Esophagus muscularis mucosa (tissue), 4 donors: ENCODE measurements at regions not wholly inside any gene's neighbourhood (a gene's known extent, or its start where the extent isn't known, plus 50 kb on each side); places are given as distances from the start of the nearest gene placed in this dataset.

ENCODE experiments used
- DNase-seq: peaks from one replicate; pipeline ENCODE4 v3.0.0-alpha.2; 2017; ENCODE audit errors: extremely low spot score
- H3K27ac ChIP-seq, 4 donors: fragments of 200-600 bp; sonication (generic); replicated peaks in 1 of 4; 1 replicate in 3 of 4; 2 replicates in 1 of 4; pipeline ENCODE4 v1.5.1; 2016 to 2019; ENCODE audit warnings: mild to moderate bottlenecking in 1 of 4
- H3K27me3 ChIP-seq, 4 donors: fragments of 200-600 bp; sonication (generic); one replicate each; pipeline versions ENCODE4 v1.5.1 to v1.6.0; 2016 to 2019
- H3K36me3 ChIP-seq, 4 donors: fragments of 200-600 bp; sonication (generic); one replicate each; pipeline ENCODE4 v1.5.1; 2016 to 2019
- H3K4me1 ChIP-seq, 4 donors: fragments of 200-600 bp; sonication (generic); one replicate each; pipeline ENCODE4 v1.5.1; 2016 to 2019
- H3K4me3 ChIP-seq, 4 donors: fragments of 200-600 bp; sonication (generic); 1 replicate in 2 of 4; 2 replicates in 2 of 4; pipeline ENCODE4 v1.5.1; 2016 to 2019; ENCODE audit warnings: mild to moderate bottlenecking in 4 of 4, moderate library complexity in 1 of 4
- H3K9me3 ChIP-seq, 4 donors: fragments of 200-600 bp; sonication (generic); 1 replicate in 3 of 4; 2 replicates in 1 of 4; pipeline ENCODE4 v1.5.1; 2016 to 2019
- EP300 ChIP-seq: sonication (generic); formaldehyde crosslinking; IDR thresholded peaks from one replicate; pipeline ENCODE4 v1.6.1; 2017; ENCODE audit warnings: antibody characterized with exemption
- POLR2A ChIP-seq: fragments of 450-650 bp; IDR thresholded peaks from one replicate; pipeline ENCODE4 v1.6.1; 2017; ENCODE audit warnings: antibody characterized with exemption, moderate library complexity, mild to moderate bottlenecking, low read depth
- POLR2AphosphoS5 ChIP-seq, 2 donors: sonication (generic); formaldehyde crosslinking; IDR thresholded peaks; one replicate each; pipeline ENCODE4 v1.6.1; 2017; ENCODE audit warnings: antibody characterized with exemption in 2 of 2
- WGBS: methylation state at CpG from one replicate; pipeline ENCODE4 v1.1.5; 2018; 5-methylcytosine and 5-hydroxymethylcytosine counted together
- intact Hi-C: fragments of 100-400 bp; cut with DNase I; formaldehyde crosslinking; loops from one replicate; pipeline ENCODE4 v1.15.1; 2023
- TF ChIP-seq, protein P1 (sequence below), 3 experiments: fragments of 200-600 bp in 2 of 3; fragments of 450-650 bp in 1 of 3; sonication (generic) in 2 of 3; IDR thresholded peaks; one replicate each; pipeline ENCODE4 v1.5.1; 2017 to 2019; ENCODE audit warnings: antibody characterized with exemption in 3 of 3, mild to moderate bottlenecking in 2 of 3, moderate library complexity in 1 of 3

DNA sequence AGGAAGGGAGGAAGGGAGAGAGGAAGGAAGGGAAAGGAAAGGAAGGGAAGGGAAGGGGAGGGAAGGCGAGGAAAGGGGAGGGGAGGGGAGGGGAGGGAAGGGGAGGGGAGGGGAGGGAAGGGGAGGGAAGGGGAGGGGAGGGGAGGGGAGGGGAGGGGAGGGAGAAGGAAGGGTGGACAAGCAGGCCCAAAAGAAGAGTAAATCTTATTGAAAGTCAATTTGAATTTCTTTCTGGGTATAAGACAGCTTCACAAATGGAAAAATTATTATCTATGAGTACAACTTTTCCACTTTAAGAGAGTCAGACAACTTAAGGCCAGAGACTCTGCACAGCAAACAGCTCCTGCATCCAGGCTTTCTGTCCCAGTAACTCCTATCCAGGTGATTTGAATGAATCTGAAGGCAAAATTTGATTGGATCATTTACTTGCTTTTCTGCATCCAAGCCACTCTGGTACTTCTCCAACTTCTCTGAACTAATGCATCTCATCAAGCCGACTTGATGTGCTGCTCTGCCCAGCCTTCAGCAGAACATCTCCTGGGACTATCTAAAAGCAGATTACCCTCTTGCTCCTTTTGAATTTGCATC, 363.4 kb upstream of the KIF2A start:
- H3K27me3 ChIP-seq: no peaks in the 10 kb centered on the region
- no peaks in the 10 kb centered on the region for H3K4me1 ChIP-seq
- no peak for DNase-seq
- intact Hi-C loops: no loop called here
- TF ChIP-seq POLR2AphosphoS5 (IDR thresholded peaks at IDR 0.05): no peak
- TF ChIP-seq, protein P1, sequence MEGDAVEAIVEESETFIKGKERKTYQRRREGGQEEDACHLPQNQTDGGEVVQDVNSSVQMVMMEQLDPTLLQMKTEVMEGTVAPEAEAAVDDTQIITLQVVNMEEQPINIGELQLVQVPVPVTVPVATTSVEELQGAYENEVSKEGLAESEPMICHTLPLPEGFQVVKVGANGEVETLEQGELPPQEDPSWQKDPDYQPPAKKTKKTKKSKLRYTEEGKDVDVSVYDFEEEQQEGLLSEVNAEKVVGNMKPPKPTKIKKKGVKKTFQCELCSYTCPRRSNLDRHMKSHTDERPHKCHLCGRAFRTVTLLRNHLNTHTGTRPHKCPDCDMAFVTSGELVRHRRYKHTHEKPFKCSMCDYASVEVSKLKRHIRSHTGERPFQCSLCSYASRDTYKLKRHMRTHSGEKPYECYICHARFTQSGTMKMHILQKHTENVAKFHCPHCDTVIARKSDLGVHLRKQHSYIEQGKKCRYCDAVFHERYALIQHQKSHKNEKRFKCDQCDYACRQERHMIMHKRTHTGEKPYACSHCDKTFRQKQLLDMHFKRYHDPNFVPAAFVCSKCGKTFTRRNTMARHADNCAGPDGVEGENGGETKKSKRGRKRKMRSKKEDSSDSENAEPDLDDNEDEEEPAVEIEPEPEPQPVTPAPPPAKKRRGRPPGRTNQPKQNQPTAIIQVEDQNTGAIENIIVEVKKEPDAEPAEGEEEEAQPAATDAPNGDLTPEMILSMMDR (IDR thresholded peaks at IDR 0.05): no peak
- no peak for TF ChIP-seq POLR2A
- no peak for TF ChIP-seq EP300
- WGBS: 73% methylated on average over 2 of the region's 2 CpGs
- H3K27ac ChIP-seq: no peak overlapping the region
- no peaks in the 10 kb centered on the region for H3K36me3 ChIP-seq
- no peaks in the 10 kb centered on the region for H3K9me3 ChIP-seq
- H3K4me3 ChIP-seq: no peak overlapping the region

DNA sequence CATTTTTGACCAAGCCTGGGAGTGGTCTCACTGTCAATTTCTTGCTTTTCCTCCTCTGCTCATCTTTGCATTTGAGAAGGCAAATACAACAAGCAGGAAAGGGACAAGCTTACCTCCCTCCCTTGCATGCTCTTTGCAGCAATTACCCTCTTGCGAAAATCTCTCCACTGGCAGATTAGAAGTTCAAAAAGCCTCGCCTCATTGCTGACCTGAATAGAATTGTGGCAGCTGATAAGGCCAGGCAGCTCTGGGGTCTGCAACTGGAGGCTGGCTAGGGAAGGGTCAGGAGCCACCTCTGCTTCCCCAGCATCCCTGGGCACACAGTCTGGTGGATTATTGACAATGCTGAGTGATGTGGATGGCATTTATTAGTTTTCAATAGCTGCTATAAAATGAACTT, 362.3 kb upstream of the KIF2A start:
- intact Hi-C loops: no loop called here

DNA sequence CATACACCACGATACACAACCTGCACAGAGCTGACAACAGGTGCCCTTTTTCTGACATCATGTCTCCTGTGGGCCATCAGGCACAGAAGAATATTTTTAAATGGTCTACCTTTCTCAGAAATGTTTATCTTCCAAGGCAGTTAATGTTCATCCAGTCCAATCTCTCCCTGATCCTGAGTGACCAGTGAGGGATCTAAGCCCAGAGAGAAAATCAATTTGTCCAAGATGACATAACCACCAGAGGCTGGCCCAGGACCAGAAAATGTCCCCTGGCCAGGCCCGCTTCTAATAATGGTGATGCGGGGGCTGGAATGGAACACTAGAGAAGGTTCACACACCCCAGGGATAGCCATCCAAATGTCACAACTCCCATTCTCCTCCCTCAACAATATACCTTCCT, 357.9 kb upstream of the KIF2A start:
- Histone ChIP-seq H3K27me3 (no peaks in the 10 kb centered on the region), H3K9me3 (no peaks in the 10 kb centered on the region), H3K27ac (no peak overlapping the region), H3K36me3 (no peaks in the 10 kb centered on the region), H3K4me1 (no peaks in the 10 kb centered on the region), H3K4me3 (no peak overlapping the region)
- intact Hi-C loops: no loop called here
- no peak for TF ChIP-seq EP300
- no peak for TF ChIP-seq POLR2A
- TF ChIP-seq, protein P1 (IDR thresholded peaks at IDR 0.05): no peak
- TF ChIP-seq POLR2AphosphoS5 (IDR thresholded peaks at IDR 0.05): no peak
- peak; percentile 80 for DNase-seq
- WGBS: 69% methylated on average over 1 of the region's 3 CpGs

More for the DNA sequence above, 362.3 kb upstream of the KIF2A start:
- Histone ChIP-seq H3K4me1 (no peaks in the 10 kb centered on the region), H3K36me3 (no peaks in the 10 kb centered on the region), H3K27ac (no peak overlapping the region), H3K9me3 (no peaks in the 10 kb centered on the region), H3K4me3 (no peak overlapping the region), H3K27me3 (no peaks in the 10 kb centered on the region)
- DNase-seq: no peak
- TF ChIP-seq, protein P1 (IDR thresholded peaks at IDR 0.05): no peak
- 84% methylated on average over 2 of the region's 2 CpGs for WGBS

DNA sequence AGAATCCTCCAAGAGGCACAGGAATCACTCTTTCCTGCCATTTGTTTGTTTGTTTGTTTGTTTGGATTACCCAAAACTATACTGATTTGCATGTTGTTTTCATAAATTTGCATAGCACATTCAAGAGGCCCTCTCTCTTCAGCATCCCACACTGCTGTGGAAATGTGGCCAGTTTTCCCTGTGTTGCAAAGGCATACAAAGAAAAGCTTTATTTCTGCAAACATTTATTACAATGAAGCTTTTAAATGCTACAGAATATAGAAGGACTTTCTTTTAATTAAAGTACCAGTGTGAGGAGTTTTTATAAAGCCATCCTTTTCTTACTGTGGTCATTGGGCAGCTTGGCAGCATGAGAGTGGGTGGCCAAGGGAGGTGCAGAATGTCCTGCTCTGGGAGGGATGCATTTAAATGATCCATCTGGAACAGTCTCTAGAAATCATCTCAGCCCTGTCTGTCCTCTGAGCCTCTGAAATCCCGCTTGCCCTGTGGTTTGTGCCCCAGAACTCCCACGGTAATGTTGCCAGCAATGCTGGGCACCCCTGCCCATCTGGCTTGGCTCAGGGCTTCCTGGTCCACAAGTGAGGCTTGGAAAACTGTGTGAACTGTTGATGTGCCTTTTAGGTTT, 356.8 kb upstream of the KIF2A start:
- Histone ChIP-seq H3K4me1 (no peaks in the 10 kb centered on the region), H3K4me3 (no peak overlapping the region), H3K27me3 (no peaks in the 10 kb centered on the region), H3K36me3 (no peaks in the 10 kb centered on the region), H3K9me3 (no peaks in the 10 kb centered on the region), H3K27ac (no peak overlapping the region)
- TF ChIP-seq, protein P1 (IDR thresholded peaks at IDR 0.05): no peak
- TF ChIP-seq POLR2A (no peak), POLR2AphosphoS5 (IDR thresholded peaks at IDR 0.05) (no peak), EP300 (no peak)
- 86% methylated on average over 2 of the region's 2 CpGs for WGBS
- intact Hi-C loops: no loop called here
- DNase-seq: peak; percentile 47
